Spleen (tissue), 7 donors: ENCODE measurements at regions not wholly inside any gene's neighbourhood (a gene's known extent, or its start where the extent isn't known, plus 50 kb on each side); places are given as distances from the start of the nearest gene placed in this dataset.

Source experiments
- CTCF ChIP-seq, 11 experiments: fragments of 200-600 bp in 7 of 11; fragments of 450-650 bp in 4 of 11; sonication (generic) in 4 of 11; IDR thresholded peaks in 8 of 11; conservative IDR thresholded peaks in 3 of 11; 1 replicate in 7 of 11; 2 replicates in 4 of 11; pipeline versions ENCODE4 v1.4.0 to v1.8.0; 2016 to 2021; ENCODE audit warnings: antibody characterized with exemption in 11 of 11, inconsistent platforms in 4 of 11, mild to moderate bottlenecking in 1 of 11
- POLR2AphosphoS5 ChIP-seq, 3 donors: sonication (generic); formaldehyde crosslinking; IDR thresholded peaks; one replicate each; pipeline ENCODE4 v1.5.1; 2017; ENCODE audit warnings: antibody characterized with exemption in 3 of 3
- donor health status: DM: no; HTN: no; CAD: no; lungs with moderate emphysema.
- donor health status: DM: no; HTN: no; CAD: no.
- donor health status: DM: no; HTN: no; CAD: no.

GRCh38 chr13:107133950-107134349 is 566.0 kb upstream of the ARGLU1 start:
- TF ChIP-seq CTCF (IDR thresholded peaks at IDR 0.05 in 8 of 11, conservative IDR thresholded peaks at IDR 0.05 in 3 of 11) (no peak), POLR2AphosphoS5 (IDR thresholded peaks at IDR 0.05) (no peak)
